ENCODE measurements at regions not wholly inside any gene's neighbourhood (a gene's known extent, or its start where the extent isn't known, plus 50 kb on each side); places are given as distances from the start of the nearest gene placed in this dataset.

- Histone ChIP-seq H3K4me3 (no peak overlapping the region), H3K36me3 (no peaks in the 10 kb centered on the region), H3K27me3 (ENCODE audit: low read depth) (no peaks in the 10 kb centered on the region), H3K27ac (replicated peaks) (no peak overlapping the region), H3K4me1 (no peaks in the 10 kb centered on the region), H3K9me3 (replicated peaks) (no peaks in the 10 kb centered on the region)
- DNase-seq = no peak
- intact Hi-C loops (cut with micrococcal nuclease) = no loop called here
- TF ChIP-seq CTCF (IDR thresholded peaks at IDR 0.05; ENCODE audit: borderline replicate concordance) = no peak
Measured at GRCh38 chr10:4479342-4479741, 346.7 kb upstream of the AKR1E2 start.

DNA sequence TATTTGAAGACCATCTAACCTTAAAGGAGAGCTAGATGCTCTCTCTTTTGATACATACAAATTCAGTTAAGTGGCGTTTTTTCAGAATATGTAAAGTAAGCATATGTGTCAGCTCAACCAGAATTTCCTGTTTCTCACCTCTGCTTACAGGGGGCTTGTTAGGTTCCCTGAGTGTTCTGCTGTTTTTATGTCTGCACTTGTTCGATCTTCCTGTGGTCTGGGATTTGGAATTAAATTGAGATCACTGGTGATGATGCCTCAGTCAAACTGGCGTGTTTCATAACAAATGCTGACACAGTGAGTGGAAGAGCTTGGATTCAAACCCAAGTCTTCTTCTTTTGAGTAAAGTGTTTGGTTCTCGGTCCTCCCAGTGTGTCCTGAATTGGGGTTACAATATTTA lies 348.3 kb upstream of the AKR1E2 start:
- Histone ChIP-seq H3K4me1 (no peaks in the 10 kb centered on the region), H3K36me3 (no peaks in the 10 kb centered on the region), H3K27ac (replicated peaks) (no peak overlapping the region), H3K4me3 (no peak overlapping the region), H3K27me3 (ENCODE audit: low read depth) (no peaks in the 10 kb centered on the region), H3K9me3 (replicated peaks) (no peaks in the 10 kb centered on the region)
- intact Hi-C loops (cut with micrococcal nuclease) = no loop called here
- DNase-seq = no peak
- no peak for TF ChIP-seq CTCF (IDR thresholded peaks at IDR 0.05; ENCODE audit: borderline replicate concordance)

GRCh38 chr10:4475827-4476490 lies 350.0 kb upstream of the AKR1E2 start:
- DNase-seq = no peak
- intact Hi-C loops (cut with micrococcal nuclease) = no loop called here

GRCh38 chr10:4474829-4475228 lies 351.2 kb upstream of the AKR1E2 start:
- no peaks in the 10 kb centered on the region for H3K9me3 ChIP-seq (replicated peaks)
- intact Hi-C loops (cut with micrococcal nuclease) = no loop called here
- H3K27ac ChIP-seq (replicated peaks) = no peak overlapping the region
- no peak for TF ChIP-seq CTCF (IDR thresholded peaks at IDR 0.05; ENCODE audit: borderline replicate concordance)
- no peak for DNase-seq
- H3K4me3 ChIP-seq = no peak overlapping the region
- H3K36me3 ChIP-seq = no peaks in the 10 kb centered on the region
- no peaks in the 10 kb centered on the region for H3K4me1 ChIP-seq
- no peaks in the 10 kb centered on the region for H3K27me3 ChIP-seq (ENCODE audit: low read depth)

More at GRCh38 chr10:4475827-4476490, 350.0 kb upstream of the AKR1E2 start:
- H3K4me3 ChIP-seq = no peak overlapping the region
- TF ChIP-seq CTCF (IDR thresholded peaks at IDR 0.05; ENCODE audit: borderline replicate concordance) = no peak
- no peaks in the 10 kb centered on the region for H3K27me3 ChIP-seq (ENCODE audit: low read depth)
- no peaks in the 10 kb centered on the region for H3K9me3 ChIP-seq (replicated peaks)
- no peaks in the 10 kb centered on the region for H3K4me1 ChIP-seq
- H3K36me3 ChIP-seq = no peaks in the 10 kb centered on the region
- no peak overlapping the region for H3K27ac ChIP-seq (replicated peaks)

DNA sequence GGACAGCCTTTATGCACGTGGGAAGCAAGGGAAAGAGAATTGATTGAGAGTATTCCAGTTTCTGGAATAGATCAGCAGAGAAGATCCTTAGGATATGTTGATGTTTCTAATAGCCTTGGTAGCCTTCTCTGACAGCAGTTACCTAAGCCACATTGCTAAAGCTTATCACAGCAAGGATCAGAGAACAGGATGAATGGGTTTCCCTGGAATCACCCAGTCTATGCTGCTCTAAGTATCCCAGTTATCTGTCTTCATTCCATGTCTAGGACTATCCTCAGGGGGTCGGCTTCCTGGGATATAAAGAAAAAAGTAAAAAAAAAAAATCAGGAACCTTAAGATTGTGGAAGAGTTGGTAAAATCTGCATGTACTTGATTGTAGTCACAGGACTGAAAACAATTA lies 352.0 kb upstream of the AKR1E2 start:
- TF ChIP-seq CTCF (IDR thresholded peaks at IDR 0.05; ENCODE audit: borderline replicate concordance) = no peak
- Histone ChIP-seq H3K4me3 (no peak overlapping the region), H3K9me3 (replicated peaks) (no peaks in the 10 kb centered on the region), H3K4me1 (no peaks in the 10 kb centered on the region), H3K27ac (replicated peaks) (no peak overlapping the region), H3K27me3 (ENCODE audit: low read depth) (no peaks in the 10 kb centered on the region), H3K36me3 (no peaks in the 10 kb centered on the region)
- intact Hi-C loops (cut with micrococcal nuclease) = no loop called here
- DNase-seq = no peak

Data from left ventricle myocardium inferior (tissue), 1 donor.